H1 (cell line): ENCODE measurements at regions not wholly inside any gene's neighbourhood (a gene's known extent, or its start where the extent isn't known, plus 50 kb on each side); places are given as distances from the start of the nearest gene placed in this dataset.

Experiments
- CHD1 ChIP-seq: IDR thresholded peaks from 2 replicates; pipeline ENCODE4 v1.6.1; 2012; ENCODE audit warnings: low read depth, low read length, improper control_type of control experiment
- CHD2 ChIP-seq: IDR thresholded peaks from 2 replicates; pipeline ENCODE4 v1.6.1; 2012; ENCODE audit warnings: low read length, improper control_type of control experiment
- CREB1 ChIP-seq: IDR thresholded peaks from 2 replicates; pipeline ENCODE4 v1.6.1; 2012; ENCODE audit warnings: inconsistent platforms
- NRF1 ChIP-seq: IDR thresholded peaks from 2 replicates; pipeline ENCODE4 v1.6.1; 2011; ENCODE audit warnings: mild to moderate bottlenecking, low read depth, low read length, improper control_type of control experiment
- POLR2A ChIP-seq, 2 experiments: IDR thresholded peaks; 1 replicate in 1 of 2; 2 replicates in 1 of 2; pipeline ENCODE4 v1.6.1; 2011; ENCODE audit warnings: low read depth in 2 of 2, low read length in 2 of 2, mild to moderate bottlenecking in 2 of 2; ENCODE audit errors: control extremely low read depth in 1 of 2
- POLR2AphosphoS5 ChIP-seq: IDR thresholded peaks from 2 replicates; pipeline ENCODE4 v1.6.1; 2011; ENCODE audit warnings: low read depth, low read length
- POU5F1 ChIP-seq: IDR thresholded peaks from 2 replicates; pipeline ENCODE4 v1.6.1; 2011; ENCODE audit warnings: low read depth, mild to moderate bottlenecking, low read length, moderate library complexity
- TCF12 ChIP-seq: IDR thresholded peaks from 2 replicates; pipeline ENCODE4 v1.6.1; 2011; ENCODE audit warnings: low read depth, mild to moderate bottlenecking, low read length
- YY1 ChIP-seq: IDR thresholded peaks from 2 replicates; pipeline ENCODE4 v1.6.1; 2011; ENCODE audit warnings: low read depth, mild to moderate bottlenecking, low read length
- ZNF274 ChIP-seq: IDR thresholded peaks from 2 replicates; pipeline ENCODE4 v1.7.0; 2012; ENCODE audit warnings: low read length, borderline replicate concordance; ENCODE audit errors: extremely low read depth

DNA sequence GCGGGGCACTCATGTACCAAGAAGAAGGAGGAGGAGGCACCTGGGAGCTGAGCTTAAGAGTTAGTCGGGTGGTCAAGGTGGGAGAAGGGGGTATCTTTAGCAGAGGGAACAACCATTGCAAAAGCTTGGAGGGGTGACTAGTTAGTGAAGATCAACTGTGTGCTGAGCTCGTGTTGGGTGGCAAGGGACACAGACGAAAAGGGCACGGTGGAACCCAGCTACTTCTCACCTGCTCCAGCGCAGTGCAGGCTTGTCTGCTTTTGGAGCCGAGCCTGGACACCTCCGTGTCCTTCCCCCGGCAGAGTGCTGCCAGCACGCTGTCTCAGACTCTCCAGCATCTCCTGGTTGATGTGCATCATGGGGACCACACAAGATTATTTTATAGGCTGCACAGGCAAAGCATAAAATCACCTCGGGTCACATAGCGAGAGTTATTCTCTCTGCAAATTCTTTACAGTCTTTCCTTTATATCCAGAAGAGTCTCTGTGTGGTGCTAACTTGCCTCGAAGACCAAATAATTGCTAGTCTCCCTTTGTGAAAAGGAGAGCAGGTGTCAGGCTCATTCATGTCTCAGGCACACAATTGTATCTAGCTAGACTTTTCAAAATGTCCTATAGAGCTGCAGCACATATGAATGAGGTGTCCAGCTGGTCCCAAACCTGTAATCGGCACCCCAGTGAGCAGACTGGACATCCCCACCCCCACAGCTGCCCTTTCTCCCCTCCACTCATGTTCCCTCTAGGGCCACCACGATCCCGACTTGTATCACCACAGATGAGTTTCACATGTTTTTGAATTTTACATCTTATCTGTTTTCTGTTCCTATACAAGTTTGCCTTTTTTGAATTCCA lies 123.4 kb downstream of the CEBPB start (continued):
- no peak for TF ChIP-seq CHD1
- TF ChIP-seq CHD2 = no peak
- TF ChIP-seq POLR2A (IDR thresholded peaks at IDR 0.05; ENCODE audit: control extremely low read depth in 1 of 2, low read depth in 2 of 2, low read length in 2 of 2) = no peak
- TF ChIP-seq ZNF274 = no peak
- no peak for TF ChIP-seq POU5F1
- TF ChIP-seq TCF12 = no peak
- TF ChIP-seq POLR2AphosphoS5 = no peak
- no peak for TF ChIP-seq CREB1
- TF ChIP-seq YY1 = no peak
- no peak for TF ChIP-seq NRF1
